Trophoblast cell (in vitro differentiated cells and primary cell): ENCODE measurements at regions not wholly inside any gene's neighbourhood (a gene's known extent, or its start where the extent isn't known, plus 50 kb on each side); places are given as distances from the start of the nearest gene placed in this dataset.

Experiments
- DNase-seq, 2 donors: peaks; one replicate each; pipeline ENCODE4 v3.0.0-alpha.2; 2016
- H2AFZ ChIP-seq: 2 replicates; pipeline ENCODE4 v1.6.1; 2013; ENCODE audit warnings: low read length, moderate library complexity, mild to moderate bottlenecking; ENCODE audit not compliant: insufficient read depth, poor library complexity
- H2AK5ac ChIP-seq: 2 replicates; pipeline ENCODE4 v1.6.1; 2013; ENCODE audit warnings: mild to moderate bottlenecking, low read length
- H2BK120ac ChIP-seq: 2 replicates; pipeline ENCODE4 v1.6.1; 2013; ENCODE audit warnings: low read length, mild to moderate bottlenecking, moderate library complexity; ENCODE audit not compliant: insufficient read depth, poor library complexity
- H2BK12ac ChIP-seq: 2 replicates; pipeline ENCODE4 v1.6.1; 2013; ENCODE audit warnings: mild to moderate bottlenecking, low read length, moderate library complexity
- H2BK5ac ChIP-seq: 2 replicates; pipeline ENCODE4 v1.6.1; 2013; ENCODE audit warnings: low read length, low read depth, moderate library complexity, mild to moderate bottlenecking; ENCODE audit not compliant: poor library complexity
- H3K14ac ChIP-seq: 2 replicates; pipeline ENCODE4 v1.6.1; 2013; ENCODE audit warnings: mild to moderate bottlenecking, low read length
- H3K18ac ChIP-seq: 2 replicates; pipeline ENCODE4 v1.6.1; 2013; ENCODE audit warnings: mild to moderate bottlenecking, low read length
- H3K23ac ChIP-seq: 2 replicates; pipeline ENCODE4 v1.6.1; 2013; ENCODE audit warnings: low read length
- H3K27ac ChIP-seq: 2 replicates; pipeline ENCODE4 v1.5.1; 2013; ENCODE audit warnings: low read depth, mild to moderate bottlenecking, inconsistent platforms, low read length, moderate library complexity
- H3K27me3 ChIP-seq: 2 replicates; pipeline ENCODE4 v1.6.1; 2013; ENCODE audit warnings: inconsistent platforms, mild to moderate bottlenecking, low read length, moderate library complexity; ENCODE audit not compliant: insufficient read depth
- H3K36me3 ChIP-seq, 2 experiments: 1 replicate in 1 of 2; 2 replicates in 1 of 2; pipeline ENCODE4 v1.6.1; 2013; ENCODE audit warnings: low read length in 2 of 2, mild to moderate bottlenecking in 2 of 2, moderate library complexity in 1 of 2; ENCODE audit not compliant: insufficient read depth in 2 of 2, control insufficient read depth in 1 of 2
- H3K4ac ChIP-seq: 2 replicates; pipeline ENCODE4 v1.6.1; 2013; ENCODE audit warnings: low read depth, mild to moderate bottlenecking, low read length, moderate library complexity
- H3K4me1 ChIP-seq, 2 experiments: 1 replicate in 1 of 2; 2 replicates in 1 of 2; pipeline ENCODE4 v1.6.1; 2013; ENCODE audit warnings: low read length in 2 of 2, mild to moderate bottlenecking in 2 of 2, moderate library complexity in 1 of 2; ENCODE audit not compliant: insufficient read depth in 2 of 2, control insufficient read depth in 1 of 2
- H3K4me2 ChIP-seq: 2 replicates; pipeline ENCODE4 v1.6.1; 2013; ENCODE audit warnings: inconsistent platforms, mild to moderate bottlenecking, low read length, moderate library complexity
- H3K4me3 ChIP-seq: 2 replicates; pipeline ENCODE4 v1.5.1; 2013; ENCODE audit warnings: mild to moderate bottlenecking, low read depth, low read length, inconsistent platforms
- H3K79me1 ChIP-seq: one replicate; pipeline ENCODE4 v1.6.1; 2013; ENCODE audit warnings: low read length
- H3K79me2 ChIP-seq: 2 replicates; pipeline ENCODE4 v1.6.1; 2013; ENCODE audit warnings: low read length, mild to moderate bottlenecking; ENCODE audit not compliant: control insufficient read depth, insufficient read depth, poor library complexity
- H3K9ac ChIP-seq: 2 replicates; pipeline ENCODE4 v1.6.1; 2013; ENCODE audit warnings: mild to moderate bottlenecking, low read length
- H3K9me3 ChIP-seq: 2 replicates; pipeline ENCODE4 v1.6.1; 2013; ENCODE audit warnings: low read depth, mild to moderate bottlenecking, control low read depth, inconsistent platforms, low read length; ENCODE audit not compliant: insufficient read depth
- H4K12ac ChIP-seq: 2 replicates; pipeline ENCODE4 v1.6.1; 2013; ENCODE audit warnings: low read depth, mild to moderate bottlenecking, low read length, moderate library complexity
- H4K8ac ChIP-seq: 2 replicates; pipeline ENCODE4 v1.6.1; 2013; ENCODE audit warnings: low read depth, mild to moderate bottlenecking, low read length, moderate library complexity
- H4K91ac ChIP-seq: one replicate; pipeline ENCODE4 v1.6.1; 2013; ENCODE audit warnings: low read depth, mild to moderate bottlenecking, low read length, moderate library complexity
- WGBS: extraction: QIAGEN DNeasy Blood & Tissue Kit; methylation state at CpG from one replicate; pipeline ENCODE4 v1.1.7; 2013; ENCODE audit warnings: missing lambda C conversion rate; ENCODE audit not compliant: insufficient read length, insufficient coverage; ENCODE audit errors: extremely low coverage; 5-methylcytosine and 5-hydroxymethylcytosine counted together

DNA sequence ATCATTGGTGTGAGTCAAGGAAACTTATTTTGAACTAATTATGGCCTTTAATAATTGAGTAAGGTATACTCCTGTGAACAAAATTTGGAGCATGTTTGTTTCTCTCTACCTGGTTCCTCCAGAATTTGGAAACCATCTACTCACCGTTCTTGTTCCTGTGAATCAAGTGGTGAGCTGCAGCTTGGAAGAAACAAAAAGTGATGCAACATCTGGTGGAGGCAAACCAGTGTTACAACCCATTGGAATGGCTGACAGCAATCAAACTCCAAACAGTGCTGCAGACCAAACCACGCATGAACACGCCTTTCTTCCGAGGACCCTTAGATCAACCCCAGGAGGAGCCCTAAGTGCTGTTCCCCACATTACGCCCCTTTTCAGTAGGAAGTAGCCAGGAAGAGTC is 104.7 kb upstream of the VASH1 start:
- Histone ChIP-seq H3K9me3 (peaks cover 2% of the 10 kb centered on the region), H2AK5ac (no peak overlapping the region), H4K8ac (no peak overlapping the region), H3K4me3 (no peak overlapping the region), H3K18ac (no peak overlapping the region), H3K27ac (no peak overlapping the region), H3K79me1 (no peaks in the 10 kb centered on the region), H2AFZ (no peak overlapping the region), H3K36me3 (no peaks in the 10 kb centered on the region), H2BK120ac (no peak overlapping the region), H4K91ac (no peak overlapping the region), H2BK12ac (no peak overlapping the region), H3K4me2 (no peak overlapping the region), H3K4me1 (no peaks in the 10 kb centered on the region), H2BK5ac (no peak overlapping the region), H3K27me3 (no peaks in the 10 kb centered on the region), H3K9ac (no peak overlapping the region), H3K14ac (no peak overlapping the region), H3K79me2 (no peaks in the 10 kb centered on the region), H4K12ac (no peak overlapping the region), H3K23ac (no peak overlapping the region), H3K4ac (no peak overlapping the region)
- DNase-seq: no peak
- no CpG with 5 or more reads among the region's 5 CpGs for WGBS

DNA sequence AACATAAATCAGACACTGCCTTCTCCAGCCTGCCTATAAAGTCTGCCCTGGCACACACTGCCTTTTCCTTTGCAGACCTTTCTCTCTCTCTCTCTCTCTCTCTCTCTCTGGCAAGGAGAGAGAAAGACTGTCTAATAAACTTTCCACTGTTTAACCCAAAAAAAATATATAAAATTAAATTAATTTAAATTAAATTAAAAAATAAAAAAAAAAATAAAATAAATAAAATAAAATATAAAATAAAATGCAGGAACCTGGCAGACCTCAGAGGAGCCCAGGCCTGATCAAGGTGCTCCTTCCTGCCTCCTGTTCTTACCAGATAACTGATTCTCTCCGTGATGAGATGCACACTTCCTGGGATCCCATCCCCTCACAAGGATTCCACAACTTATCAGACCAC is 103.9 kb upstream of the VASH1 start:
- no peak overlapping the region for H4K91ac ChIP-seq
- H3K18ac ChIP-seq: no peak overlapping the region
- no peak overlapping the region for H2BK12ac ChIP-seq
- no peak overlapping the region for H3K4me2 ChIP-seq
- no peak overlapping the region for H2BK120ac ChIP-seq
- H2AK5ac ChIP-seq: no peak overlapping the region
- H3K27me3 ChIP-seq: no peaks in the 10 kb centered on the region
- no peak overlapping the region for H3K27ac ChIP-seq
- no peaks in the 10 kb centered on the region for H3K4me1 ChIP-seq
- H3K4ac ChIP-seq: no peak overlapping the region
- no peak overlapping the region for H2BK5ac ChIP-seq
- H2AFZ ChIP-seq: no peak overlapping the region
- no peak overlapping the region for H4K8ac ChIP-seq
- H4K12ac ChIP-seq: no peak overlapping the region
- H3K14ac ChIP-seq: no peak overlapping the region
- no peak for DNase-seq
- no peak overlapping the region for H3K4me3 ChIP-seq
- WGBS: no CpG with 5 or more reads among the region's 1 CpG
- H3K36me3 ChIP-seq: no peaks in the 10 kb centered on the region
- no peaks in the 10 kb centered on the region for H3K79me2 ChIP-seq
- no peaks in the 10 kb centered on the region for H3K79me1 ChIP-seq
- H3K9ac ChIP-seq: no peak overlapping the region
- H3K9me3 ChIP-seq: peaks cover 2% of the 10 kb centered on the region
- H3K23ac ChIP-seq: no peak overlapping the region

GRCh38 chr14:76657846-76658245 is 103.4 kb upstream of the VASH1 start:
- H4K8ac ChIP-seq: no peak overlapping the region
- H2BK120ac ChIP-seq: no peak overlapping the region
- H4K91ac ChIP-seq: no peak overlapping the region
- no peak overlapping the region for H3K9ac ChIP-seq
- no peak overlapping the region for H3K4me3 ChIP-seq
- no peaks in the 10 kb centered on the region for H3K4me1 ChIP-seq
- DNase-seq: no peak
- no peaks in the 10 kb centered on the region for H3K36me3 ChIP-seq
- peaks cover 2% of the 10 kb centered on the region for H3K9me3 ChIP-seq
- H4K12ac ChIP-seq: no peak overlapping the region
- H3K79me1 ChIP-seq: no peaks in the 10 kb centered on the region
- no peak overlapping the region for H2BK5ac ChIP-seq
- no peaks in the 10 kb centered on the region for H3K79me2 ChIP-seq
- H3K27me3 ChIP-seq: no peaks in the 10 kb centered on the region
- H3K18ac ChIP-seq: no peak overlapping the region
- no peak overlapping the region for H2AFZ ChIP-seq
- no peak overlapping the region for H3K27ac ChIP-seq
- H3K4ac ChIP-seq: no peak overlapping the region
- H3K14ac ChIP-seq: no peak overlapping the region
- H2BK12ac ChIP-seq: no peak overlapping the region
- no peak overlapping the region for H3K4me2 ChIP-seq
- no peak overlapping the region for H3K23ac ChIP-seq
- H2AK5ac ChIP-seq: no peak overlapping the region

DNA sequence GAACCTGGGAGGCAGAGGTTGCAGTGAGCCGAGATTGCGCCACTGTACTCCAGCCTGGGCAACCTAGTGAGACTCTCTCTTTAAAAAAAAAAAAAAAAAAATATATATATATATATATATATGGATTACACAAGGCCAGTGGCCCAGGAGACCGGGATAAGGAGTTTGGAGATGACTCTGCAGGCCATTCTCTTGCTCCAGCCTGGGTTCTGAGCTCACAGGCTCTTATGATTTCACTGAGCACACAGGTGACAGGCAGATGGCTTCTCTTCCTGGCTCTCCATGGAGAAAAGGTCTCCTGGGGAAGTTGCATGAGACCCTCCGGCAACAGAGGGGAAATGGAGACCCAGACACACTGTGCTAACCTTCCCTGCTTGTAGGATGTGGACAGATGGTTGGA is 98.7 kb upstream of the VASH1 start:
- Histone ChIP-seq H4K8ac (no peak overlapping the region), H3K14ac (no peak overlapping the region), H4K91ac (no peak overlapping the region), H3K9me3 (peaks cover 2% of the 10 kb centered on the region), H3K18ac (no peak overlapping the region), H2BK120ac (no peak overlapping the region), H3K36me3 (no peaks in the 10 kb centered on the region), H2AFZ (no peak overlapping the region), H3K4me2 (no peak overlapping the region), H2BK12ac (no peak overlapping the region), H2AK5ac (no peak overlapping the region), H3K9ac (no peak overlapping the region), H3K23ac (no peak overlapping the region), H2BK5ac (no peak overlapping the region), H3K79me2 (no peaks in the 10 kb centered on the region), H3K4ac (no peak overlapping the region), H3K79me1 (no peaks in the 10 kb centered on the region), H3K4me3 (no peak overlapping the region), H3K4me1 (no peaks in the 10 kb centered on the region), H3K27ac (no peak overlapping the region), H4K12ac (no peak overlapping the region), H3K27me3 (no peaks in the 10 kb centered on the region)
- no CpG with 5 or more reads among the region's 4 CpGs for WGBS
- no peak for DNase-seq

GRCh38 chr14:76664790-76665189 is 96.5 kb upstream of the VASH1 start:
- DNase-seq: no peak
- no peak overlapping the region for H3K4ac ChIP-seq
- H2BK12ac ChIP-seq: no peak overlapping the region
- no peaks in the 10 kb centered on the region for H3K27me3 ChIP-seq
- no peak overlapping the region for H3K14ac ChIP-seq
- H4K91ac ChIP-seq: no peak overlapping the region
- H4K8ac ChIP-seq: no peak overlapping the region
- H3K4me3 ChIP-seq: no peak overlapping the region
- H3K4me2 ChIP-seq: no peak overlapping the region
- H3K23ac ChIP-seq: no peak overlapping the region
- no peak overlapping the region for H2AK5ac ChIP-seq
- no peaks in the 10 kb centered on the region for H3K4me1 ChIP-seq
- no CpG with 5 or more reads among the region's 4 CpGs for WGBS
- H3K18ac ChIP-seq: no peak overlapping the region
- no peaks in the 10 kb centered on the region for H3K79me1 ChIP-seq
- no peak overlapping the region for H3K27ac ChIP-seq
- H3K9ac ChIP-seq: no peak overlapping the region
- H3K36me3 ChIP-seq: no peaks in the 10 kb centered on the region
- H4K12ac ChIP-seq: no peak overlapping the region
- no peak overlapping the region for H2BK5ac ChIP-seq
- no peak overlapping the region for H2AFZ ChIP-seq
- no peak overlapping the region for H2BK120ac ChIP-seq
- H3K79me2 ChIP-seq: no peaks in the 10 kb centered on the region
- peaks cover 2% of the 10 kb centered on the region for H3K9me3 ChIP-seq
